Esophagus mucosa (tissue), 1 donor: ENCODE measurements at regions not wholly inside any gene's neighbourhood (a gene's known extent, or its start where the extent isn't known, plus 50 kb on each side); places are given as distances from the start of the nearest gene placed in this dataset.
A peak's percentile ranks its signal among the peaks of the same experiment; 100 is the strongest.
"Not testable (repeated sequence)": the region's sequence is repeated elsewhere in the genome, so short reads cannot be mapped to it uniquely, and the experiment has no call there.

Experiments
- ATAC-seq: fragments of 200-7000 bp; cut with Tn5 transposase; one replicate; pipeline ENCODE4 v1.9.1; 2020
- donor health status: DM: yes; HTN: yes; CAD: no.

- ATAC-seq: no peak
Observed at GRCh38 chr6:163752446-163752845, 337.9 kb downstream of the QKI start.

GRCh38 chr6:163751032-163751525, 336.6 kb downstream of the QKI start:
- peak; percentile 40 for ATAC-seq

GRCh38 chr6:163750431-163751031, 336.0 kb downstream of the QKI start:
- ATAC-seq: peak; percentile 49

- ATAC-seq: no peak
Observed at GRCh38 chr6:163748886-163749285, 334.4 kb downstream of the QKI start.

- no peak for ATAC-seq
Observed at GRCh38 chr6:163748036-163748435, 333.5 kb downstream of the QKI start.

GRCh38 chr6:163747058-163747457, 332.5 kb downstream of the QKI start:
- ATAC-seq: not testable (repeated sequence)

GRCh38 chr6:163745536-163746400, 331.2 kb downstream of the QKI start:
- ATAC-seq: peak; percentile 79

GRCh38 chr6:163744256-163744925, 329.9 kb downstream of the QKI start:
- no peak for ATAC-seq

- no peak for ATAC-seq
Observed at GRCh38 chr6:163743796-163744195, 329.3 kb downstream of the QKI start.

- ATAC-seq: no peak
Observed at GRCh38 chr6:163741743-163742363, 327.3 kb downstream of the QKI start.

GRCh38 chr6:163741342-163741741, 326.8 kb downstream of the QKI start:
- no peak for ATAC-seq

GRCh38 chr6:163739966-163740365, 325.4 kb downstream of the QKI start:
- no peak for ATAC-seq

GRCh38 chr6:163739408-163739725, 324.8 kb downstream of the QKI start:
- ATAC-seq: no peak

- no peak for ATAC-seq
Observed at GRCh38 chr6:163738725-163739407, 324.3 kb downstream of the QKI start.

GRCh38 chr6:163738304-163738703, 323.8 kb downstream of the QKI start:
- ATAC-seq: no peak

GRCh38 chr6:163735076-163735475, 320.6 kb downstream of the QKI start:
- ATAC-seq: no peak

GRCh38 chr6:163733061-163733460, 318.5 kb downstream of the QKI start:
- ATAC-seq: no peak

GRCh38 chr6:163732479-163732878, 318.0 kb downstream of the QKI start:
- no peak for ATAC-seq

- not testable (repeated sequence) for ATAC-seq
Observed at GRCh38 chr6:163732014-163732351, 317.5 kb downstream of the QKI start.

- no peak for ATAC-seq
Observed at GRCh38 chr6:163731215-163732013, 316.9 kb downstream of the QKI start.
